HG03442 (cell line): ENCODE measurements at regions not wholly inside any gene's neighbourhood (a gene's known extent, or its start where the extent isn't known, plus 50 kb on each side); places are given as distances from the start of the nearest gene placed in this dataset.

ENCODE experiments used
- ATAC-seq: cut with Tn5 transposase; IDR thresholded peaks from one replicate; pipeline ENCODE4 v1.9.1; 2021; ENCODE audit warnings: mild to moderate bottlenecking, moderate library complexity; ENCODE audit not compliant: unreplicated experiment

GRCh38 chr2:121955426-121955825 is 200.0 kb downstream of the TSN start:
- ATAC-seq: no peak

- ATAC-seq: no peak
Measured at GRCh38 chr2:121955872-121956271, 200.4 kb downstream of the TSN start.

GRCh38 chr2:121960251-121960650 is 204.8 kb downstream of the TSN start:
- peak; percentile 76 for ATAC-seq

- ATAC-seq: no peak
Measured at GRCh38 chr2:121961761-121962160, 206.3 kb downstream of the TSN start.

- ATAC-seq: no peak
Measured at GRCh38 chr2:121965661-121966060, 210.2 kb downstream of the TSN start.

GRCh38 chr2:121966663-121967062 is 211.2 kb downstream of the TSN start:
- ATAC-seq: no peak

- no peak for ATAC-seq
Measured at GRCh38 chr2:121969166-121969565, 213.7 kb downstream of the TSN start.

GRCh38 chr2:121969766-121970639 is 214.6 kb downstream of the TSN start:
- no peak for ATAC-seq

- no peak for ATAC-seq
Measured at GRCh38 chr2:121972203-121972602, 216.8 kb downstream of the TSN start.

GRCh38 chr2:121974897-121975661 is 219.6 kb downstream of the TSN start:
- ATAC-seq: peak; percentile 96

GRCh38 chr2:121976926-121977325 is 221.5 kb downstream of the TSN start:
- ATAC-seq: no peak

- no peak for ATAC-seq
Measured at GRCh38 chr2:121977326-121977725, 221.9 kb downstream of the TSN start.

- no peak for ATAC-seq
Measured at GRCh38 chr2:121992700-121993099, 237.2 kb downstream of the TSN start.

- ATAC-seq: no peak
Measured at GRCh38 chr2:121993682-121994081, 238.2 kb downstream of the TSN start.

- no peak for ATAC-seq
Measured at GRCh38 chr2:121994238-121995206, 239.1 kb downstream of the TSN start.

GRCh38 chr2:121998751-121999150 is 243.3 kb downstream of the TSN start:
- no peak for ATAC-seq

GRCh38 chr2:121999264-121999663 is 243.8 kb downstream of the TSN start:
- ATAC-seq: no peak

- no peak for ATAC-seq
Measured at GRCh38 chr2:122000556-122001340, 245.3 kb downstream of the TSN start.

- ATAC-seq: no peak
Measured at GRCh38 chr2:122001441-122001874, 246.0 kb downstream of the TSN start.
